Astrocyte of the hippocampus (primary cell): ENCODE measurements at regions not wholly inside any gene's neighbourhood (a gene's known extent, or its start where the extent isn't known, plus 50 kb on each side); places are given as distances from the start of the nearest gene placed in this dataset.

Experiments
- DNase-seq: peaks from one replicate; pipeline ENCODE4 v3.0.0; 2011; ENCODE audit warnings: low read depth, low spot score

GRCh38 chr4:155564086-155564485, 102.6 kb upstream of the GUCY1A1 start:
- no peak for DNase-seq

GRCh38 chr4:155559915-155560314, 106.7 kb upstream of the GUCY1A1 start:
- no peak for DNase-seq

- no peak for DNase-seq
Observed at GRCh38 chr4:155552180-155552579, 114.5 kb upstream of the GUCY1A1 start.

GRCh38 chr4:155548173-155548572, 118.5 kb upstream of the GUCY1A1 start:
- no peak for DNase-seq

GRCh38 chr4:155546451-155546850, 120.2 kb upstream of the GUCY1A1 start:
- no peak for DNase-seq

- no peak for DNase-seq
Observed at GRCh38 chr4:155545456-155545855, 121.2 kb upstream of the GUCY1A1 start.

- DNase-seq = no peak
Observed at GRCh38 chr4:155544547-155544946, 122.1 kb upstream of the GUCY1A1 start.

GRCh38 chr4:155543126-155543765, 123.4 kb upstream of the GUCY1A1 start:
- DNase-seq = no peak

GRCh38 chr4:155542415-155542814, 124.2 kb upstream of the GUCY1A1 start:
- no peak for DNase-seq

GRCh38 chr4:155541716-155542115, 124.9 kb upstream of the GUCY1A1 start:
- no peak for DNase-seq

- no peak for DNase-seq
Observed at GRCh38 chr4:155540698-155541097, 126.0 kb upstream of the GUCY1A1 start.

GRCh38 chr4:155539746-155540145, 126.9 kb upstream of the GUCY1A1 start:
- DNase-seq = peak; percentile 25

GRCh38 chr4:155535802-155536454, 130.7 kb upstream of the GUCY1A1 start:
- no peak for DNase-seq

- no peak for DNase-seq
Observed at GRCh38 chr4:155532373-155533085, 134.1 kb upstream of the GUCY1A1 start.

- DNase-seq = no peak
Observed at GRCh38 chr4:155530857-155531256, 135.8 kb upstream of the GUCY1A1 start.

- no peak for DNase-seq
Observed at GRCh38 chr4:155530290-155530689, 136.4 kb upstream of the GUCY1A1 start.

- DNase-seq = no peak
Observed at GRCh38 chr4:155529716-155530115, 136.9 kb upstream of the GUCY1A1 start.

- no peak for DNase-seq
Observed at GRCh38 chr4:155529272-155529671, 137.4 kb upstream of the GUCY1A1 start.

GRCh38 chr4:155526452-155527169, 140.0 kb upstream of the GUCY1A1 start:
- DNase-seq = no peak

GRCh38 chr4:155524926-155525455, 141.7 kb upstream of the GUCY1A1 start:
- DNase-seq = no peak

- no peak for DNase-seq
Observed at GRCh38 chr4:155523358-155523757, 143.3 kb upstream of the GUCY1A1 start.

- DNase-seq = no peak
Observed at GRCh38 chr4:155522201-155522600, 144.4 kb upstream of the GUCY1A1 start.
